GM19395 (cell line): ENCODE measurements at regions not wholly inside any gene's neighbourhood (a gene's known extent, or its start where the extent isn't known, plus 50 kb on each side); places are given as distances from the start of the nearest gene placed in this dataset.

Experiments used
- ATAC-seq: cut with Tn5 transposase; IDR thresholded peaks from one replicate; pipeline ENCODE4 v1.9.1; 2021; ENCODE audit warnings: mild to moderate bottlenecking, moderate library complexity; ENCODE audit not compliant: unreplicated experiment

GRCh38 chr10:36087006-36088005 lies 445.2 kb upstream of the FZD8 start:
- ATAC-seq, result no peak

- ATAC-seq, result no peak
Observed at GRCh38 chr10:36075196-36075595, 433.1 kb upstream of the FZD8 start.

- no peak for ATAC-seq
Observed at GRCh38 chr10:36073796-36074345, 431.8 kb upstream of the FZD8 start.

- ATAC-seq, result no peak
Observed at GRCh38 chr10:36068542-36068941, 426.4 kb upstream of the FZD8 start.

GRCh38 chr10:36067748-36068147 lies 425.7 kb upstream of the FZD8 start:
- no peak for ATAC-seq

GRCh38 chr10:36066850-36067249 lies 424.8 kb upstream of the FZD8 start:
- no peak for ATAC-seq

- ATAC-seq, result no peak
Observed at GRCh38 chr10:36066102-36066501, 424.0 kb upstream of the FZD8 start.

- ATAC-seq, result no peak
Observed at GRCh38 chr10:36063396-36063795, 421.3 kb upstream of the FZD8 start.

- no peak for ATAC-seq
Observed at GRCh38 chr10:36057731-36058130, 415.6 kb upstream of the FZD8 start.

GRCh38 chr10:36057180-36057579 lies 415.1 kb upstream of the FZD8 start:
- ATAC-seq, result no peak

- ATAC-seq, result no peak
Observed at GRCh38 chr10:36053775-36054174, 411.7 kb upstream of the FZD8 start.

GRCh38 chr10:36053271-36053670 lies 411.2 kb upstream of the FZD8 start:
- no peak for ATAC-seq

- ATAC-seq, result no peak
Observed at GRCh38 chr10:36051500-36051991, 409.4 kb upstream of the FZD8 start.

GRCh38 chr10:36050763-36051499 lies 408.8 kb upstream of the FZD8 start:
- no peak for ATAC-seq

- no peak for ATAC-seq
Observed at GRCh38 chr10:36048780-36049179, 406.7 kb upstream of the FZD8 start.

- ATAC-seq, result no peak
Observed at GRCh38 chr10:36048236-36048635, 406.1 kb upstream of the FZD8 start.

GRCh38 chr10:36042135-36042534 lies 400.0 kb upstream of the FZD8 start:
- ATAC-seq, result no peak

- ATAC-seq, result no peak
Observed at GRCh38 chr10:36038316-36038955, 396.3 kb upstream of the FZD8 start.

GRCh38 chr10:36036137-36036536 lies 394.0 kb upstream of the FZD8 start:
- no peak for ATAC-seq

- ATAC-seq, result no peak
Observed at GRCh38 chr10:36033808-36034207, 391.7 kb upstream of the FZD8 start.

GRCh38 chr10:36030516-36030915 lies 388.4 kb upstream of the FZD8 start:
- no peak for ATAC-seq
